DOHH2 (cell line): ENCODE measurements at regions not wholly inside any gene's neighbourhood (a gene's known extent, or its start where the extent isn't known, plus 50 kb on each side); places are given as distances from the start of the nearest gene placed in this dataset.

Experiments used
- H3F3A ChIP-seq: fragments of 200-600 bp; sonication (generic), shearing (Covaris generic); 2 replicates; pipeline ENCODE4 v1.6.0; 2016; ENCODE audit warnings: antibody characterized with exemption, mild to moderate bottlenecking; ENCODE audit not compliant: control insufficient read depth, insufficient read depth
- H3K27ac ChIP-seq: fragments of 200-600 bp; sonication (generic); 2 replicates; pipeline ENCODE4 v1.5.1; 2014; ENCODE audit warnings: low read depth, mild to moderate bottlenecking, low read length, moderate library complexity
- H3K27me3 ChIP-seq: fragments of 200-600 bp; sonication (generic); 2 replicates; pipeline ENCODE4 v1.6.1; 2014; ENCODE audit warnings: mild to moderate bottlenecking, low read length, mixed read lengths; ENCODE audit not compliant: control insufficient read depth
- H3K36me3 ChIP-seq: fragments of 200-600 bp; sonication (generic); 2 replicates; pipeline ENCODE4 v1.6.1; 2014; ENCODE audit warnings: mild to moderate bottlenecking, low read length, moderate library complexity, mixed read lengths; ENCODE audit not compliant: control insufficient read depth
- H3K4me1 ChIP-seq: fragments of 200-600 bp; sonication (generic); 2 replicates; pipeline ENCODE4 v1.6.1; 2014; ENCODE audit warnings: mild to moderate bottlenecking, low read length, mixed read lengths; ENCODE audit not compliant: control insufficient read depth
- H3K4me2 ChIP-seq: fragments of 200-600 bp; sonication (generic); 2 replicates; pipeline ENCODE4 v1.6.0; 2014; ENCODE audit warnings: mild to moderate bottlenecking, low read length, moderate library complexity
- H3K4me3 ChIP-seq: fragments of 200-600 bp; sonication (generic); 2 replicates; pipeline ENCODE4 v1.5.1; 2014; ENCODE audit warnings: mild to moderate bottlenecking, low read length, mixed read lengths
- H3K79me2 ChIP-seq: fragments of 200-600 bp; sonication (generic); 2 replicates; pipeline ENCODE4 v1.6.1; 2014; ENCODE audit warnings: mild to moderate bottlenecking, low read length, mixed read lengths; ENCODE audit not compliant: control insufficient read depth
- H3K9me2 ChIP-seq: fragments of 200-600 bp; sonication (generic); replicated peaks from 2 replicates; pipeline ENCODE4 v1.6.1; 2014; ENCODE audit warnings: mild to moderate bottlenecking, low read length, mixed read lengths; ENCODE audit not compliant: control insufficient read depth
- H3K9me3 ChIP-seq: fragments of 200-600 bp; sonication (generic); 2 replicates; pipeline ENCODE4 v1.6.1; 2014; ENCODE audit warnings: antibody characterized with exemption, low read length, mixed read lengths; ENCODE audit not compliant: control insufficient read depth, insufficient read depth
- H4K20me1 ChIP-seq: fragments of 200-600 bp; sonication (generic); 2 replicates; pipeline ENCODE4 v1.6.0; 2014; ENCODE audit warnings: low read depth, mild to moderate bottlenecking, antibody characterized with exemption, low read length, moderate library complexity; ENCODE audit not compliant: control insufficient read depth, insufficient read depth
- CTCF ChIP-seq: fragments of 200-600 bp; sonication (generic); IDR thresholded peaks from one replicate; pipeline ENCODE4 v1.5.1; 2014; ENCODE audit warnings: antibody characterized with exemption, mild to moderate bottlenecking, low read depth, low read length; ENCODE audit not compliant: poor library complexity, severe bottlenecking
- EZH2phosphoT487 ChIP-seq: fragments of 200-600 bp; sonication (generic); IDR thresholded peaks from 2 replicates; pipeline ENCODE4 v1.6.1; 2017; ENCODE audit warnings: borderline replicate concordance, mild to moderate bottlenecking, antibody characterized with exemption, low read length, moderate library complexity, mixed read lengths

GRCh38 chr3:176362191-176362731, 835.0 kb downstream of the TBL1XR1 start:
- TF ChIP-seq CTCF (no peak), EZH2phosphoT487 (no peak)
- H3K4me2 ChIP-seq: no peak overlapping the region
- H3K27me3 ChIP-seq: no peaks in the 10 kb centered on the region
- H3K79me2 ChIP-seq: no peaks in the 10 kb centered on the region
- no peaks in the 10 kb centered on the region for H3K9me3 ChIP-seq
- H3K9me2 ChIP-seq: no peaks in the 10 kb centered on the region
- no peaks in the 10 kb centered on the region for H3K36me3 ChIP-seq
- H3K4me1 ChIP-seq: no peaks in the 10 kb centered on the region
- H3K4me3 ChIP-seq: no peak overlapping the region
- no peak overlapping the region for H3K27ac ChIP-seq
- H3F3A ChIP-seq: no peaks in the 10 kb centered on the region
- no peaks in the 10 kb centered on the region for H4K20me1 ChIP-seq

- Histone ChIP-seq H3K9me3 (no peaks in the 10 kb centered on the region), H3K79me2 (no peaks in the 10 kb centered on the region), H3K27ac (no peak overlapping the region), H4K20me1 (no peaks in the 10 kb centered on the region), H3K9me2 (no peaks in the 10 kb centered on the region), H3K4me1 (no peaks in the 10 kb centered on the region), H3K4me3 (no peak overlapping the region), H3F3A (no peaks in the 10 kb centered on the region), H3K27me3 (no peaks in the 10 kb centered on the region), H3K4me2 (no peak overlapping the region), H3K36me3 (no peaks in the 10 kb centered on the region)
- TF ChIP-seq CTCF (no peak), EZH2phosphoT487 (no peak)
Measured at GRCh38 chr3:176359211-176359610, 838.1 kb downstream of the TBL1XR1 start.

- H3K79me2 ChIP-seq: no peaks in the 10 kb centered on the region
- no peaks in the 10 kb centered on the region for H3K27me3 ChIP-seq
- no peak overlapping the region for H3K4me2 ChIP-seq
- H3K27ac ChIP-seq: no peak overlapping the region
- H3K4me3 ChIP-seq: no peak overlapping the region
- H3K4me1 ChIP-seq: no peaks in the 10 kb centered on the region
- no peaks in the 10 kb centered on the region for H3F3A ChIP-seq
- H4K20me1 ChIP-seq: no peaks in the 10 kb centered on the region
- H3K36me3 ChIP-seq: no peaks in the 10 kb centered on the region
- TF ChIP-seq CTCF (no peak), EZH2phosphoT487 (no peak)
- no peaks in the 10 kb centered on the region for H3K9me3 ChIP-seq
- H3K9me2 ChIP-seq: no peaks in the 10 kb centered on the region
Measured at GRCh38 chr3:176357891-176358290, 839.4 kb downstream of the TBL1XR1 start.
